Adrenal gland (tissue), 9 donors: ENCODE measurements at regions not wholly inside any gene's neighbourhood (a gene's known extent, or its start where the extent isn't known, plus 50 kb on each side); places are given as distances from the start of the nearest gene placed in this dataset.
A peak's percentile ranks its signal among the peaks of the same experiment; 100 is the strongest.

ENCODE experiments used
- DNase-seq, 7 donors: peaks; one replicate each; pipeline ENCODE4 v3.0.0-alpha.2; 2019 to 2020
- H3K27ac ChIP-seq, 5 donors: fragments of 200-600 bp; sonication (generic) in 4 of 5; 1 replicate in 3 of 5; 2 replicates in 2 of 5; pipeline versions ENCODE4 v1.5.1 to v1.8.0; 2016 to 2020; ENCODE audit warnings: mild to moderate bottlenecking in 1 of 5
- H3K27me3 ChIP-seq: fragments of 200-600 bp; 2 replicates; pipeline ENCODE4 v1.8.0; 2021
- H3K36me3 ChIP-seq, 2 donors: fragments of 200-600 bp; replicated peaks in 1 of 2; 1 replicate in 1 of 2; 2 replicates in 1 of 2; pipeline versions ENCODE4 v1.5.1 to v1.8.0; 2018 to 2022
- H3K4me1 ChIP-seq, 2 donors: fragments of 200-600 bp; replicated peaks in 1 of 2; 1 replicate in 1 of 2; 2 replicates in 1 of 2; pipeline versions ENCODE4 v1.5.1 to v1.8.0; 2018 to 2021
- H3K4me3 ChIP-seq, 4 donors: fragments of 200-600 bp; sonication (generic) in 3 of 4; one replicate each; pipeline ENCODE4 v1.5.1; 2016 to 2018
- H3K9me3 ChIP-seq, 3 donors: fragments of 200-600 bp; sonication (generic) in 1 of 3; replicated peaks in 1 of 3; 1 replicate in 2 of 3; 2 replicates in 1 of 3; pipeline versions ENCODE4 v1.5.1 to v1.8.0; 2016 to 2021
- CTCF ChIP-seq, 6 experiments: fragments of 450-650 bp in 4 of 6; fragments of 200-600 bp in 2 of 6; sonication (generic) in 1 of 6; IDR thresholded peaks; 1 replicate in 5 of 6; 2 replicates in 1 of 6; pipeline versions ENCODE4 v1.5.1 to v1.8.0; 2016 to 2021; ENCODE audit warnings: antibody characterized with exemption in 6 of 6, mild to moderate bottlenecking in 2 of 6, moderate library complexity in 1 of 6
- POLR2A ChIP-seq, 2 donors: fragments of 450-650 bp; IDR thresholded peaks; one replicate each; pipeline ENCODE4 v1.6.1; 2017; ENCODE audit warnings: antibody characterized with exemption in 2 of 2, mild to moderate bottlenecking in 2 of 2, moderate library complexity in 1 of 2
- WGBS, 4 donors: extraction: QIAGEN DNeasy Blood & Tissue Kit in 2 of 4; methylation state at CpG; one replicate each; pipeline versions ENCODE4 v1.1.5 to v1.1.7; 2013 to 2017; 5-methylcytosine and 5-hydroxymethylcytosine counted together
- intact Hi-C, 2 donors: fragments of 100-400 bp; cut with DNase I; formaldehyde crosslinking; loops; one replicate each; pipeline versions ENCODE4 v1.14.1 to v1.15.0; 2022 to 2023
- donor health status: healthy with polysubstance abuse.
- donor health status: Bipolar disorder and iron deficiency.
- donor health status: DM: yes; HTN: yes; CAD: no.
- donor health status: DM: no; HTN: no; CAD: no.
- donor health status: DM: no; HTN: no; CAD: no.

DNA sequence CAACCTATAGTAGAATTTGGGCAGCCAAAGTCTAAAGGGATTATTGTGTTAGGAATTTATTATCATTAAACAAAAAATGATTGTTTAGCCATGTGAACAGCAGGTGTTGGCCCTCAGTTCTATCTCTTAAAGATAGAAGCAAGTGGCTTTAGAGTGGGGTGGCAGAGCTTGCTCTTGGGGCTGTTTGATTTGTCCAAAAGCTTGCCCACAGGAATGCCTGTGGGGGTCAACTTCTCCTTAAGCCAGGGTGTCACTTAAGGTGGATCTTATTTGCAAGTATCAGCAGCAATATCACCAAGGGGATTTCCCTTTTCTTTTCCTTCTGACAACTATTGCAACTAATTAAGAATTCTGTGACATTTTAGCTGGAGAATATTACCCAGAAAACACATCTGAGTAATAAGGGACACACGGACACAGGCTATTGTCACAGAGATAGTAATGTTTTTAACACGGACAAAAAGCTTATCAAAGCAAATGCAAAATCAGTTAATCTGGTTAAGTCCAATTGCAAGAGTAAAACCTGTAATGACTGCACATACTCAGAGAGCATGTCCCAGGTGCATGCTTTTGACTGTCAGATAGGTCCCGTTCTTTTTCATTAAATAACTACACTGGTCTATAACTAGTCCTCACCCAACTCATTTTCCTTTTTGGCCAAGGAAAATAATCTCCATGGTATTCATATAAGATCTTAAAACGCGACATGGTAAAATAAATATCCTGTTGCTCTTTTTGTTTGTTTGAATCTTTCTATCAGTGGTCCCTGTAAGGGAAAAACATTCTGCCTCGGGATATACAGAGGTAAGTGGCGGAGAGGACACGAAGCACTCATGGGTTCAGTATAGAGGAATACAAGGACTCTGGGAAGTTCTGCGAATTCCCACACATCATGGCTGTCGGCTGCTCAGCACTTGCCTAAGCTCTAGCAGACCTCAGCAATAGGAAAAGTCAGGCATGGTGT lies 172.1 kb upstream of the RFC3 start:
- no peak for DNase-seq
- TF ChIP-seq CTCF (IDR thresholded peaks at IDR 0.05), result no peak
- TF ChIP-seq POLR2A (IDR thresholded peaks at IDR 0.05), result no peak
- H3K9me3 ChIP-seq, result no peaks in the 10 kb centered on the region
- no peaks in the 10 kb centered on the region for H3K27me3 ChIP-seq
- WGBS, 4 donors, result 91 to 93% (median 92%) methylated on average over 10 of the region's 10 CpGs
- intact Hi-C loops, result no loop called here
- peak overlapping the region in 3 of 5 donors; percentile 70 to 90 (median 82) for H3K27ac ChIP-seq
- peaks cover 28 to 54% of the 10 kb centered on the region in 2 donors for H3K4me1 ChIP-seq
- no peaks in the 10 kb centered on the region for H3K36me3 ChIP-seq
- no peak overlapping the region for H3K4me3 ChIP-seq

DNA sequence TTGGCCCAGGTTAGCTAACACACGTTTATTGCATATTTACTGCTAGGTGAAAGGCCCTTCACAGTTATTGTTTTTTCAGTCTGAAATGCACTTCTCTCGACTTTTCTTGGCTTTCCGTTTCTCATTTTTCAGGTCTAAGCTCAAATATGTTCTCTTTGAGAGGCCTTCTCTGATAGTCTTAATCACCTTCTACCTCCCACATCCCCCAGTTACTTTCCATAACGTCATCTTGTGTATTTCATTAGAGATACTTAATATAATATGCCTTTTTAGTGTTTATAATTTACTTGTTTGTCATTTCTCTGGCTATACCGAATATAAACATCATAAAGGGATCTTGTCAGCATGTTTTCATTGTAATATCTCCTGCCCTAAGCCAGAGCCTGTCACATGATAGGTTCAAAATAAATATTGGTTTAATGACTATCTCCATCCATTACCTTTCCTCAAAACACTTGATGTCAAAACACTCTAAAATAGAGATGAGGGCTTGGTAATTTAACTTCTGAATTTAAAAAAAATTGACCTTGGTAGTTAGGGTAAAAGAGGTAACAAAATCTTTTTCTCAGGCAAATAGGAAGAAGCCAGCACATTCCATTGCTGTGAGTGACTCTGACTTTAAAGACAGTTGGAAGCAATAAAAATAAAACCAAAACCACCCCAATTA lies 168.6 kb upstream of the RFC3 start:
- no peak for TF ChIP-seq POLR2A (IDR thresholded peaks at IDR 0.05)
- TF ChIP-seq CTCF (IDR thresholded peaks at IDR 0.05), result no peak
- 64 to 74% (median 72%) methylated on average over 5 of the region's 5 CpGs for WGBS, 4 donors
- Histone ChIP-seq H3K27ac (peak overlapping the region in 4 of 5 donors; percentile 14 to 56 (median 27)), H3K4me3 (no peak overlapping the region), H3K27me3 (no peaks in the 10 kb centered on the region), H3K36me3 (no peaks in the 10 kb centered on the region), H3K9me3 (no peaks in the 10 kb centered on the region), H3K4me1 (peaks cover 3 to 29% of the 10 kb centered on the region in 2 donors)
- peak in 1 of 7 donors; percentile 18 for DNase-seq
- intact Hi-C loops, result no loop called here

DNA sequence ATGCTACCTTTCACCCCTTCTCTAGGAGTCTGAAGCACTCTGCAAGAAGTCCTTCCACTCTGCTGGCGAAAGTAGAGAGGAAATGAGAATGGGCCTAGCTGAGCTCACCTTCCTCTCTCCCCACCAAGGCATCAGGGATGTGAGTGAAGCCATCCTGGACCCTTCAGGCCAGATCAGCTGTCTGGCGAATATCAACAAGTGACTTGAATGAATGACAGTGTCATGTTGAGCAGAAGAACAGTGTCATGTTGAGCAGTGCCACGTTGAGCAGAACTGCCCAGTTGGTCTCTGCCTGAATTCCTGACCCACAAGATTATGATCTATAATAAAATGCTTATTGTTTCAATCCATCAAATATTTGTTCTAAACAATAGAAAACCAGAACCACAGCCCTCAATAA lies 166.2 kb upstream of the RFC3 start:
- intact Hi-C loops, result no loop called here
- TF ChIP-seq POLR2A (IDR thresholded peaks at IDR 0.05), result no peak
- TF ChIP-seq CTCF (IDR thresholded peaks at IDR 0.05), result no peak
- 86 to 93% (median 90%) methylated on average over 3 of the region's 3 CpGs for WGBS, 4 donors

DNA sequence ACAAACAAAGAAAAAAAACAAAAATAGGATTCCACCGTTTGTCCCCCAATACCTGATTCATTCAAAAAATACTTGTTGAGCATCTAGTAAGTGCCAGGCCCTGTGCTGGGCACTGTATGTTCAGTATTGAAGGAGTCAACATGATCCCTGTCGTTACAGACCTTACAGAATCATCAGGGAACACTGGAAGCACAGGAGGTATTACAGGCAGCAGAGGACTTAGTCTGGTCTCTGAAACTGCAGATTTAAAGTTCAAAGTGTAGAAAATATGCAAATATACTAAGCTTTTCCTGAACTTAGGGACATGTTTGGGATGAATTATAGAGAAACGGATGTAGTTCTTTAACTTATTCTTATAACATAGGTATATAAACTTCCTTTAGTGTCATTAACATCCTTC lies 160.7 kb upstream of the RFC3 start:
- intact Hi-C loops, result no loop called here
- H3K27me3 ChIP-seq, result no peaks in the 10 kb centered on the region

More for the DNA sequence above, 166.2 kb upstream of the RFC3 start:
- Histone ChIP-seq H3K27ac (no peak overlapping the region), H3K4me1 (peaks cover 3 to 9% of the 10 kb centered on the region in 2 donors), H3K27me3 (no peaks in the 10 kb centered on the region), H3K9me3 (no peaks in the 10 kb centered on the region), H3K4me3 (no peak overlapping the region), H3K36me3 (no peaks in the 10 kb centered on the region)
- DNase-seq, result no peak

More for the DNA sequence above, 160.7 kb upstream of the RFC3 start:
- DNase-seq, result no peak
- Histone ChIP-seq H3K4me1 (peaks cover 0 to 7% of the 10 kb centered on the region in 2 donors), H3K9me3 (no peaks in the 10 kb centered on the region), H3K36me3 (no peaks in the 10 kb centered on the region), H3K27ac (no peak overlapping the region), H3K4me3 (no peak overlapping the region)
- whole genome bisulfite sequencing, 4 donors, result 86 to 90% (median 89%) methylated on average over 3 of the region's 3 CpGs
- no peak for TF ChIP-seq POLR2A (IDR thresholded peaks at IDR 0.05)
- TF ChIP-seq CTCF (IDR thresholded peaks at IDR 0.05), result no peak
